ENCODE measurements at regions not wholly inside any gene's neighbourhood (a gene's known extent, or its start where the extent isn't known, plus 50 kb on each side); places are given as distances from the start of the nearest gene placed in this dataset.

GRCh38 chr2:234655706-234656105 is 158.8 kb upstream of the ARL4C start:
- H3K4me2 ChIP-seq (ENCODE audit: extremely low read depth, insufficient read depth, low read length): no peak overlapping the region
- H3K9me3 ChIP-seq (ENCODE audit: control insufficient read depth, insufficient read depth, low read depth, low read length): no peaks in the 10 kb centered on the region

GRCh38 chr2:234650911-234651310 is 154.0 kb upstream of the ARL4C start:
- H3K4me2 ChIP-seq (ENCODE audit: extremely low read depth, insufficient read depth, low read length): no peak overlapping the region
- no peak overlapping the region for H3K9ac ChIP-seq (ENCODE audit: insufficient read depth, low read length)
- H3K4me1 ChIP-seq (ENCODE audit: control insufficient read depth, extremely low read depth, insufficient read depth, low read length): no peaks in the 10 kb centered on the region
- no peaks in the 10 kb centered on the region for H3K9me3 ChIP-seq (ENCODE audit: control insufficient read depth, insufficient read depth, low read depth, low read length)
- no peak overlapping the region for H3K4me3 ChIP-seq (replicated peaks in 1 of 4; ENCODE audit: control extremely low read depth in 1 of 4, insufficient read depth in 1 of 4, low read depth in 3 of 4, low read length in 4 of 4)
- H2AFZ ChIP-seq (ENCODE audit: low read length): no peak overlapping the region
- no peak overlapping the region for H3K27ac ChIP-seq (ENCODE audit: insufficient read depth, low read length)
- H3K27me3 ChIP-seq (ENCODE audit: control insufficient read depth, insufficient read depth, low read length): no peaks in the 10 kb centered on the region
- H3K79me2 ChIP-seq (ENCODE audit: control insufficient read depth, insufficient read depth, low read length): no peaks in the 10 kb centered on the region
- no peak for DNase-seq (ENCODE audit: low read depth in 2 of 2)
- TF ChIP-seq EZH2 (IDR thresholded peaks at IDR 0.05; ENCODE audit: low read length, missing control alignments) (no peak), CTCF (conservative IDR thresholded peaks at IDR 0.05 in 1 of 2, IDR thresholded peaks at IDR 0.05 in 1 of 2; ENCODE audit: low read depth in 1 of 2, low read length in 2 of 2) (no peak)
- H4K20me1 ChIP-seq (ENCODE audit: control insufficient read depth, extremely low read depth, insufficient read depth, low read length): no peaks in the 10 kb centered on the region
- no peaks in the 10 kb centered on the region for H3K36me3 ChIP-seq (ENCODE audit: control insufficient read depth, insufficient read depth, low read length)

More at GRCh38 chr2:234655706-234656105, 158.8 kb upstream of the ARL4C start:
- no peak overlapping the region for H2AFZ ChIP-seq (ENCODE audit: low read length)
- no peaks in the 10 kb centered on the region for H3K4me1 ChIP-seq (ENCODE audit: control insufficient read depth, extremely low read depth, insufficient read depth, low read length)
- no peak for TF ChIP-seq EZH2 (IDR thresholded peaks at IDR 0.05; ENCODE audit: low read length, missing control alignments)
- TF ChIP-seq CTCF (conservative IDR thresholded peaks at IDR 0.05 in 1 of 2, IDR thresholded peaks at IDR 0.05 in 1 of 2; ENCODE audit: low read depth in 1 of 2, low read length in 2 of 2): no peak
- H3K79me2 ChIP-seq (ENCODE audit: control insufficient read depth, insufficient read depth, low read length): no peaks in the 10 kb centered on the region
- H3K27me3 ChIP-seq (ENCODE audit: control insufficient read depth, insufficient read depth, low read length): no peaks in the 10 kb centered on the region
- no peak overlapping the region for H3K27ac ChIP-seq (ENCODE audit: insufficient read depth, low read length)
- H3K36me3 ChIP-seq (ENCODE audit: control insufficient read depth, insufficient read depth, low read length): no peaks in the 10 kb centered on the region
- no peak overlapping the region for H3K4me3 ChIP-seq (replicated peaks in 1 of 4; ENCODE audit: control extremely low read depth in 1 of 4, insufficient read depth in 1 of 4, low read depth in 3 of 4, low read length in 4 of 4)
- H4K20me1 ChIP-seq (ENCODE audit: control insufficient read depth, extremely low read depth, insufficient read depth, low read length): no peaks in the 10 kb centered on the region
- no peak for DNase-seq (ENCODE audit: low read depth in 2 of 2)
- no peak overlapping the region for H3K9ac ChIP-seq (ENCODE audit: insufficient read depth, low read length)

- Histone ChIP-seq H3K36me3 (ENCODE audit: control insufficient read depth, insufficient read depth, low read length) (no peaks in the 10 kb centered on the region), H3K9me3 (ENCODE audit: control insufficient read depth, insufficient read depth, low read depth, low read length) (no peaks in the 10 kb centered on the region), H3K4me2 (ENCODE audit: extremely low read depth, insufficient read depth, low read length) (no peak overlapping the region), H3K4me3 (replicated peaks in 1 of 4; ENCODE audit: control extremely low read depth in 1 of 4, insufficient read depth in 1 of 4, low read depth in 3 of 4, low read length in 4 of 4) (no peak overlapping the region), H3K4me1 (ENCODE audit: control insufficient read depth, extremely low read depth, insufficient read depth, low read length) (no peaks in the 10 kb centered on the region), H3K27ac (ENCODE audit: insufficient read depth, low read length) (no peak overlapping the region), H3K79me2 (ENCODE audit: control insufficient read depth, insufficient read depth, low read length) (no peaks in the 10 kb centered on the region), H3K9ac (ENCODE audit: insufficient read depth, low read length) (no peak overlapping the region), H4K20me1 (ENCODE audit: control insufficient read depth, extremely low read depth, insufficient read depth, low read length) (no peaks in the 10 kb centered on the region), H3K27me3 (ENCODE audit: control insufficient read depth, insufficient read depth, low read length) (no peaks in the 10 kb centered on the region), H2AFZ (ENCODE audit: low read length) (no peak overlapping the region)
- no peak for DNase-seq (ENCODE audit: low read depth in 2 of 2)
- no peak for TF ChIP-seq CTCF (conservative IDR thresholded peaks at IDR 0.05 in 1 of 2, IDR thresholded peaks at IDR 0.05 in 1 of 2; ENCODE audit: low read depth in 1 of 2, low read length in 2 of 2)
- no peak for TF ChIP-seq EZH2 (IDR thresholded peaks at IDR 0.05; ENCODE audit: low read length, missing control alignments)
These were observed 153.1 kb upstream of the ARL4C start for GRCh38 chr2:234649951-234650350.
